ENCODE measurements at regions not wholly inside any gene's neighbourhood (a gene's known extent, or its start where the extent isn't known, plus 50 kb on each side); places are given as distances from the start of the nearest gene placed in this dataset.

DNA sequence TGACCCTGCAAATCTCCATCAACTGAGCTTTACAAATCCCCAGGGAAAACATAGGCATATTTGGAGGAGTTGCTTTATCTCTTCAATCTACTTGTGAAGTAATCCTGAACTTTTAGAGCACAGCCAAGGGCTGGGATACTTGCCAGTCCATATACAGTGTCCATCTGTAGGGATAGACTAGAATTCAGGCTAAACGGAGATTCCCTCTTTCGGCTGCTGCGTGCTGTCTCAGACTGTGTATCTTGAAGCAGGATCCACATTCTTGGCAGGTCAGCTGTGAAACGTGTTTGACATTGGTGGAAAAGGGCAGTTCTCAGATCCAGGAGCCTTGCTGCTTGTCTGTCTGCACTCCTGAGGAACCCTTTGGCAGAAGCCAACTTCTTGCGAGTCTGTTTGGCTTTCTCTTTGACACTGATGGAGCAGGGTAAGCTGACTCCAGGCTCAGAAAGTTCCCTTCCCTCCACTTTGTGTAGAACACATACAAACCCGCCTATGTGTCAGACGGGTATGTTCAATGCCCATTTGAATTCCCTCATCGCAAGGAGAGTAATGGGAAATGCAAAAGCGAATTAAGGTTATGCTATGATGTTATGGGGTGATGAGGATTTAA lies 221.8 kb downstream of the MAP2K4 start:
- no peak for TF ChIP-seq POLR2A (IDR thresholded peaks at IDR 0.05)
- TF ChIP-seq, protein P1, sequence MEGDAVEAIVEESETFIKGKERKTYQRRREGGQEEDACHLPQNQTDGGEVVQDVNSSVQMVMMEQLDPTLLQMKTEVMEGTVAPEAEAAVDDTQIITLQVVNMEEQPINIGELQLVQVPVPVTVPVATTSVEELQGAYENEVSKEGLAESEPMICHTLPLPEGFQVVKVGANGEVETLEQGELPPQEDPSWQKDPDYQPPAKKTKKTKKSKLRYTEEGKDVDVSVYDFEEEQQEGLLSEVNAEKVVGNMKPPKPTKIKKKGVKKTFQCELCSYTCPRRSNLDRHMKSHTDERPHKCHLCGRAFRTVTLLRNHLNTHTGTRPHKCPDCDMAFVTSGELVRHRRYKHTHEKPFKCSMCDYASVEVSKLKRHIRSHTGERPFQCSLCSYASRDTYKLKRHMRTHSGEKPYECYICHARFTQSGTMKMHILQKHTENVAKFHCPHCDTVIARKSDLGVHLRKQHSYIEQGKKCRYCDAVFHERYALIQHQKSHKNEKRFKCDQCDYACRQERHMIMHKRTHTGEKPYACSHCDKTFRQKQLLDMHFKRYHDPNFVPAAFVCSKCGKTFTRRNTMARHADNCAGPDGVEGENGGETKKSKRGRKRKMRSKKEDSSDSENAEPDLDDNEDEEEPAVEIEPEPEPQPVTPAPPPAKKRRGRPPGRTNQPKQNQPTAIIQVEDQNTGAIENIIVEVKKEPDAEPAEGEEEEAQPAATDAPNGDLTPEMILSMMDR (IDR thresholded peaks at IDR 0.05) = no peak
- no peaks in the 10 kb centered on the region for H3K36me3 ChIP-seq
- H3K9me3 ChIP-seq = no peaks in the 10 kb centered on the region
- DNase-seq = peak in 1 of 2 donors; percentile 12
- intact Hi-C loops (cut with DNase I) = no loop called here
- peaks cover 4 to 8% of the 10 kb centered on the region in 2 donors for H3K4me1 ChIP-seq
- H3K27ac ChIP-seq = no peak overlapping the region
- H3K4me3 ChIP-seq (replicated peaks in 1 of 3) = no peak overlapping the region
- WGBS, 2 donors = 49 to 52% methylated on average over 8 to 9 of the region's 9 CpGs
- no peaks in the 10 kb centered on the region for H3K27me3 ChIP-seq

DNA sequence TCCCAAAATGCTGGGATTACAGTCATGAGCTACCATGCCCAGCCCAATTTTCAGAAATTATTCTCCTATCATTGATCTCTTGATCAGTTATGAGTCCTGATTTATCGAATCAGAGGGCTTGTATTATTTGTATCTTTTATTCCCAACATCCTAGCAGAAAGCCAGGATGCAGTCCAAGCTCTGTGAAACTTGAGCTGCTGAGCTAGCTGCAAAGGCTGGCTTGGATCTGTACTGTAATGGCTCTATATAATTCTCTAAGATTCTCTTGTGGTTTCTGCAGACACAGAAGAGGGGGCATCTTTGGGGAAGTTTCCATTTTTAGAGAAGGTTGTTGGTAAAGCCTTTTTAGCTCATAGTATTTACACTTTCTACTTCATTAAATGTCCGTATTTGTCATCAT lies 227.1 kb downstream of the MAP2K4 start:
- no peaks in the 10 kb centered on the region for H3K4me1 ChIP-seq
- no peak for DNase-seq
- no peaks in the 10 kb centered on the region for H3K27me3 ChIP-seq
- WGBS, 2 donors = 61 to 78% methylated on average over 2 of the region's 2 CpGs
- no peaks in the 10 kb centered on the region for H3K9me3 ChIP-seq
- no peaks in the 10 kb centered on the region for H3K36me3 ChIP-seq
- no peak overlapping the region for H3K27ac ChIP-seq
- H3K4me3 ChIP-seq (replicated peaks in 1 of 3) = no peak overlapping the region
- intact Hi-C loops (cut with DNase I) = no loop called here
- TF ChIP-seq, protein P1 (IDR thresholded peaks at IDR 0.05) = no peak
- no peak for TF ChIP-seq POLR2A (IDR thresholded peaks at IDR 0.05)

DNA sequence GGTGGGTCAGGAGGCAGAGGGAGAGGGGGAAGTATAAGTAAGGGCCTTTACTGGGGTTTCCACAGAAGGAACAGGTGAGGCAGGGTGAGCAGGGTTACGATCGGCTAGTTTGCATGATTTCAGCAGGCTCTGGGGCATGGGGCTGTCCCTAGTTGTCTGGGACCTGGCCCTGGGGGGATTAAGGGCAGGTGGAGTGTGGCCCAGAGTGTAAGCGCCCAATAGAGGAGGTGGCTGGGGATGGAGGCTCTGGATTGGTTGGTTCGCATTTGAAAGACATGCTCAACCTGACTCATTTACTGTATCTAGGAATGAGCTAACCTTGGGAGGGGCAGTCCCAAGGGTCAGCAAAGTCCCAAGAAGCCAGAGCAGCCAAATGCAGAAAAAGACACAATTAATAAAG lies 230.3 kb downstream of the MAP2K4 start:
- intact Hi-C loops (cut with DNase I) = loop anchor here (10.0 kb wide), 1 partner anchor 494 kb away; no protein-coding TSS in a partner anchor
- Histone ChIP-seq H3K9me3 (no peaks in the 10 kb centered on the region), H3K4me1 (no peaks in the 10 kb centered on the region), H3K27me3 (no peaks in the 10 kb centered on the region), H3K36me3 (no peaks in the 10 kb centered on the region), H3K4me3 (replicated peaks in 1 of 3) (no peak overlapping the region), H3K27ac (no peak overlapping the region)
- WGBS, 2 donors = 94 to 100% methylated on average over 4 of the region's 4 CpGs
- TF ChIP-seq POLR2A (IDR thresholded peaks at IDR 0.05) = no peak
- TF ChIP-seq, protein P1 (IDR thresholded peaks at IDR 0.05) = no peak
- DNase-seq = no peak

DNA sequence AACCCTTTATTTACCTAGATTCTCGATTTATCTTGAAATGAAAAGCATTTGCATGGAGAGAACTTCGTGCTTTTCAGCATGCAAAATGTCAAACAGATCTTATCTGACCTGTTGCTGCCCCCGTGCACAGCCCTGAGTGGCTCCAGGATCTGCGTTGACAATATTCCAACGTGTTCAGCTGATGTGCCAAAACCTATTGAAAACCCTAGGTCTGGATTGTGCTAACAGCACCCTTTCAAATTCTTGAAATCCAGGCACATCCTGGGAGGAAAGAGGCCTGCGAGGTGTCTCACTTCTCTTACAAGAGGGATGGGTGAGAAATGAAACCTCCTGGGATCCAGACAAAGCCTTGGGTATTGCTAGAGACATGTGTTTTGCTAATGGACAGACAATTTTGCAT lies 231.8 kb downstream of the MAP2K4 start:
- Histone ChIP-seq H3K27ac (no peak overlapping the region), H3K9me3 (no peaks in the 10 kb centered on the region), H3K36me3 (no peaks in the 10 kb centered on the region), H3K27me3 (no peaks in the 10 kb centered on the region), H3K4me3 (replicated peaks in 1 of 3) (no peak overlapping the region), H3K4me1 (no peaks in the 10 kb centered on the region)
- TF ChIP-seq, protein P1 (IDR thresholded peaks at IDR 0.05) = no peak
- no peak for TF ChIP-seq POLR2A (IDR thresholded peaks at IDR 0.05)
- intact Hi-C loops (cut with DNase I) = loop anchor here (10.0 kb wide), 1 partner anchor 492 kb away; no protein-coding TSS in a partner anchor
- DNase-seq = no peak
- 55 to 60% methylated on average over 6 of the region's 6 CpGs for WGBS, 2 donors

DNA sequence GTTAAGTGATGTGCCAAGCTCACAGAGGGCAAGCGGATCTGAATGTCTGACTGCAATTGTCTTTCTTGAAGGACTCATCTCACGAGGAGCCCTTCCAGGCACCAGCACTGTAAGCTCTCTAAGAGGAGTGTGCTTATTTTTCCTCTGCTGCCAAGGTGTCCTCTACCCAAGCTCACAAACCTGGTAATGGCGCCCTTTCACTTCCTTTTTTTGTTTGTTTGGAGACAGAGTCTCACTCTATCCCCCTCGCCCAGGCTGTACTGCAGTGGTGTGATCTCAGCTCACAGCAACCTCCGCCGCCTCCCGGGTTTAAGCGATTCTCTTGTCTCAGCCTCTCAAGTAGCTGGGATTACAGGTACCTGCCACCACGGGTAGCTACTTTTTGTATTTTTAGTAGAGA lies 233.8 kb downstream of the MAP2K4 start:
- no peak for DNase-seq
- Histone ChIP-seq H3K4me1 (no peaks in the 10 kb centered on the region), H3K9me3 (no peaks in the 10 kb centered on the region), H3K27ac (no peak overlapping the region), H3K4me3 (replicated peaks in 1 of 3) (no peak overlapping the region), H3K36me3 (no peaks in the 10 kb centered on the region), H3K27me3 (no peaks in the 10 kb centered on the region)
- intact Hi-C loops (cut with DNase I) = loop anchor here (10.0 kb wide), 1 partner anchor 490 kb away; no protein-coding TSS in a partner anchor
- WGBS, 2 donors = 90 to 91% methylated on average over 9 of the region's 9 CpGs
- TF ChIP-seq, protein P1 (IDR thresholded peaks at IDR 0.05) = no peak
- TF ChIP-seq POLR2A (IDR thresholded peaks at IDR 0.05) = no peak
